Stomach (tissue), 4 donors: ENCODE measurements at regions not wholly inside any gene's neighbourhood (a gene's known extent, or its start where the extent isn't known, plus 50 kb on each side); places are given as distances from the start of the nearest gene placed in this dataset.

Source experiments
- CTCF ChIP-seq, 7 experiments: fragments of 450-650 bp in 4 of 7; fragments of 200-600 bp in 3 of 7; sonication (generic) in 3 of 7; IDR thresholded peaks; one replicate each; pipeline ENCODE4 v1.5.1; 2016 to 2019; ENCODE audit warnings: antibody characterized with exemption in 7 of 7, control low read depth in 2 of 7, mild to moderate bottlenecking in 1 of 7
- EP300 ChIP-seq: sonication (generic); formaldehyde crosslinking; IDR thresholded peaks from one replicate; pipeline ENCODE4 v1.6.1; 2017; ENCODE audit warnings: antibody characterized with exemption
- POLR2A ChIP-seq, 4 donors: fragments of 450-650 bp; IDR thresholded peaks; one replicate each; pipeline ENCODE4 v1.6.1; 2016; ENCODE audit warnings: antibody characterized with exemption in 4 of 4, control low read depth in 2 of 4, mild to moderate bottlenecking in 1 of 4, moderate library complexity in 1 of 4
- POLR2AphosphoS5 ChIP-seq, 3 donors: sonication (generic); formaldehyde crosslinking; IDR thresholded peaks; one replicate each; pipeline ENCODE4 v1.6.1; 2016; ENCODE audit warnings: antibody characterized with exemption in 3 of 3

DNA sequence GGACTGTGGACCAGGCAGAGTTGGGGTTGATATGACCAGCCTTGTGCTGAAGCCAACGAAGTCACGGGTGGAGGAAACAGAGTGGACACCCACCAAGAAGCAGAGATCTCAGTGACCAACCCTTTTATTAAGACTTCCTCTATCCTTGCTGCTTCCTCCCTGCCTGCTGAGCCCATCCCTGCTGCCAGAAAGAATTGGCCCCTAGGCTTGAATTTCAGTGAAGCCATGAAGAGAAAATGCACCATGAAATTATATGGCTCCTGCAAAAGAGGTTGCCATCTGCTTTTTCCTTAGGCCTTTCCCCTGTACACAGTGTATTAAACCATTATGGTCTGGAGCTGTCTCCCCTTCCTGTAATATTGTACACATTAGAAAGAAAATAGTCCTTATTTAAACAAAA lies 246.7 kb downstream of the HS3ST3B1 start:
- TF ChIP-seq CTCF (IDR thresholded peaks at IDR 0.05), result no peak
- TF ChIP-seq EP300, result no peak
- no peak for TF ChIP-seq POLR2A (IDR thresholded peaks at IDR 0.05)
- no peak for TF ChIP-seq POLR2AphosphoS5 (IDR thresholded peaks at IDR 0.05)
